HG03521 (cell line): ENCODE measurements at regions not wholly inside any gene's neighbourhood (a gene's known extent, or its start where the extent isn't known, plus 50 kb on each side); places are given as distances from the start of the nearest gene placed in this dataset.
"Not testable (repeated sequence)": the region's sequence is repeated elsewhere in the genome, so short reads cannot be mapped to it uniquely, and the experiment has no call there.

Source experiments
- ATAC-seq: cut with Tn5 transposase; IDR thresholded peaks from one replicate; pipeline ENCODE4 v1.9.1; 2021; ENCODE audit warnings: mild to moderate bottlenecking, moderate library complexity; ENCODE audit not compliant: unreplicated experiment

DNA sequence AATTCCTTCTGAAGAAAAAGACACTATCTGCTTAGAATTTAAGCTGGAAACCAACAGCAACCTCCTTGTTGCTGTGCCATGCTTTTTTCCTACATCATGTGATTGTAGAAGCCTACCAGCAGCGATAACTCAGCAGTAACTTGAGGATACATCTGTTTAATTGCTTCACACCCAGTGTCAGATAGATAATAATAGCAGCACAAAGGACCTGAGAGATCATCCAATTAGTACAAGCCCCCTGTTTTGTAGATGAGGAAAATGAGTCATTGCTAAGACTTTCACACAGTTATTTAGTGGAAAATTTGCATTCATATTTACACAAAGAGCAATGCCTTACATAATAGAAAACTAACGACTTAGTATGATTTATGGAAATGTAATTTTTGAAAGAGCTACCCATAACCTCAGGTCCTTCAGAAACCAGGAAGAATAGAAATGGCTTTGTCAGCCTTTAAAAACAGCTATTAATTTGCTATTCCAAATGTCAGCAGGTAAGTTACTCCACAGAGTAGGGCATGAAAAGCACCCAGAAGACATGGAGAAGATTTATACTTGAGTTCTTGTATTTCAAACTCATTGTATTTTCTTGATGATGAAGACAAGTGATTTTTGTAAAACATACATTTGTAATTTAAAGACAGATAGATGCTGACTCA lies 93.7 kb upstream of the SGCG start:
- ATAC-seq = no peak

DNA sequence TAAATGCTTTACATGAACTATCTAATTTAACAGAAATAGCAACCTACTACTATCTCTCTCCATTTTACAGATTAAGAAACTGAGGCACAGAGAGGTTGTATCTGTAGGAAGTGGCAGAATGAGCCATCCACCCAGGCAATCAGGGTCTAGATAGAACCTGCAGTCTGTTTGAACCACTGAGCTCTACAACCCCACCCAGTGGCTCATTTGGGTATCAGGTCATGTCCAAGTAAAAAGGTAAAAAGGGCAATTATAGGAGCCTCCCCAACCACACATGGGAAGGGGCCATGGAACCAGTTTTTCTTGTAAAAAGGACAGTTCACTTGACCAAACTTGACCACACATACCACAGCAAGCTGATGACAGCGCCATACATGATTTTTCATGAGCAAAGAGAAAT lies 92.9 kb upstream of the SGCG start:
- ATAC-seq = no peak

- ATAC-seq = no peak
Measured at GRCh38 chr13:23098161-23098907, 82.4 kb upstream of the SGCG start.

DNA sequence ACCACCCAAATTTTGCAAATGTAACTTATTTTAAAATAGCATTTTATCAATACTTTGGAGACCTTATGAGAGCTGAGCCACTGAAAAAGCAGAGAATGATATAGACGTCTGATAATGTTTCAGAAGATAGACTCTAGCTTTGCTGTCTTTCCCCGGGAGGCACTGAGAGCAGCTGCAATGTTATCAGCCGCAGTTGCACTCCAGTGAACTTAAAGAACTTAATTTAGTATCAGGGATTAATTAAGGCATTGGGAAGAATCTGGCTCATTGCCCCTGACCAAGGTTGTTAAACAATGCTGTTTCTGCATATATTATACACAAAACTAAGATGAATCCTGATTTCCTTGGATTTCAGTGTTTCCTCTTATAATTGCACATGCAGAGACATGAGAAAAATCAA lies 75.7 kb upstream of the SGCG start:
- ATAC-seq = no peak

- ATAC-seq = no peak
Measured at GRCh38 chr13:23107665-23108064, 73.1 kb upstream of the SGCG start.

DNA sequence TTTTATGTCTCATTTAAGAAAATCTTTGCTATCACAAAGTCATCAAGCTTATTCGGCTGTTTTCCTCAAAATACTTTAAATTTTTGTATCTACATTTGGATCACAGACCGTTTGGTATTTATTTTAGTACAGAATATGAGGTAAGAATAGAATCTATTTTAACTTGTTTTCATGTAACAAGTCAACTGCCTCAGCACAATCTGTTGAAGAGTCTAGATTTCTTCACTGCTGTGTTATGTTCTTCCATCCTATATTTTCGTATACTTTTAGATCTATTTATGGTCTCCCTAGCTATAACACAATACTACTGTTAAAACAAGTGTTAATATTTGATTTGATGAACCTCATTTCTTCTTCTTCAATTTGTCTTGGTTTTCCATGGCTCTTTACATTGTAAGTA lies 61.6 kb upstream of the SGCG start:
- no peak for ATAC-seq

DNA sequence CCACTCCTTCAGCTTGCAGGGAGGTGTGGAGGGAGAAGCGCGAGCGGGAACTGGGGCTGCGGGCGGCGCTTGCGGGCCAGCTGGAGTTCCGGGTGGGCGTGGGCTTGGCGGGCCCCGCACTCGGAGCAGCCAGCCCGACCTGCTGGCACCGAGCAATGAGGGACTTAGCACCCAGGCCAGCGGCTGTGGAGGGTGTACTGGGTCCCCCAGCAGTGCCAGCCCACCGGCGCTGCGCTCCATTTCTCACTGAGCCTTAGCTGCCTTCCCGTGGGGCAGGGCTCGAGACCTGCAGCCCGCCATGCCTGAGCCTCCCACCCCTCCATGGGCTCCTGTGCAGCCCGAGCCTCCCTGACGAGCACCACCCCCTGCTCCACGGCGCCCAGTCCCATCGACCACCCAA lies 53.2 kb upstream of the SGCG start:
- not testable (repeated sequence) for ATAC-seq

GRCh38 chr13:23129331-23129730 lies 51.4 kb upstream of the SGCG start:
- no peak for ATAC-seq
